ENCODE measurements at regions not wholly inside any gene's neighbourhood (a gene's known extent, or its start where the extent isn't known, plus 50 kb on each side); places are given as distances from the start of the nearest gene placed in this dataset.

- CTCF ChIA-PET, result no interaction called here
- no peaks in the 10 kb centered on the region for H3K27me3 Mint-ChIP-seq
These were observed 728.0 kb upstream of the TENM4 start for GRCh38 chr11:80168796-80169195.

GRCh38 chr11:80167766-80168165 lies 726.9 kb upstream of the TENM4 start:
- no peaks in the 10 kb centered on the region for H3K36me3 Mint-ChIP-seq
- H3K4me1 Mint-ChIP-seq, result no peaks in the 10 kb centered on the region
- no peaks in the 10 kb centered on the region for H3K27me3 Mint-ChIP-seq
- H3K4me3 Mint-ChIP-seq, result no peak overlapping the region
- peaks cover 13% of the 10 kb centered on the region for H3K9me3 Mint-ChIP-seq (ENCODE audit: low read depth)
- ATAC-seq (no peak), DNase-seq (no peak)
- H3K27ac Mint-ChIP-seq, result no peak overlapping the region
- CTCF ChIA-PET, result no interaction called here

More at GRCh38 chr11:80168796-80169195, 728.0 kb upstream of the TENM4 start:
- H3K36me3 Mint-ChIP-seq, result no peaks in the 10 kb centered on the region
- peaks cover 13% of the 10 kb centered on the region for H3K9me3 Mint-ChIP-seq (ENCODE audit: low read depth)
- DNase-seq (no peak), ATAC-seq (no peak)
- no peaks in the 10 kb centered on the region for H3K4me1 Mint-ChIP-seq
- no peak overlapping the region for H3K4me3 Mint-ChIP-seq
- no peak overlapping the region for H3K27ac Mint-ChIP-seq

GRCh38 chr11:80165744-80166143 lies 724.9 kb upstream of the TENM4 start:
- no peaks in the 10 kb centered on the region for H3K27me3 Mint-ChIP-seq

GRCh38 chr11:80163441-80163840 lies 722.6 kb upstream of the TENM4 start:
- no peaks in the 10 kb centered on the region for H3K27me3 Mint-ChIP-seq
- no peaks in the 10 kb centered on the region for H3K9me3 Mint-ChIP-seq (ENCODE audit: low read depth)
- H3K36me3 Mint-ChIP-seq, result no peaks in the 10 kb centered on the region
- ATAC-seq, result no peak
- no peak overlapping the region for H3K27ac Mint-ChIP-seq
- H3K4me3 Mint-ChIP-seq, result no peak overlapping the region
- CTCF ChIA-PET, result no interaction called here
- no peak for DNase-seq
- H3K4me1 Mint-ChIP-seq, result no peaks in the 10 kb centered on the region

More at GRCh38 chr11:80165744-80166143, 724.9 kb upstream of the TENM4 start:
- Mint-ChIP-seq H3K4me1 (no peaks in the 10 kb centered on the region), H3K4me3 (no peak overlapping the region), H3K36me3 (no peaks in the 10 kb centered on the region), H3K27ac (no peak overlapping the region), H3K9me3 (ENCODE audit: low read depth) (peaks cover 3% of the 10 kb centered on the region)
- DNase-seq, result no peak
- ATAC-seq, result no peak
- CTCF ChIA-PET, result no interaction called here

- Mint-ChIP-seq H3K9me3 (ENCODE audit: low read depth) (no peaks in the 10 kb centered on the region), H3K36me3 (no peaks in the 10 kb centered on the region), H3K27me3 (no peaks in the 10 kb centered on the region), H3K4me3 (no peak overlapping the region), H3K4me1 (no peaks in the 10 kb centered on the region), H3K27ac (no peak overlapping the region)
- no peak for DNase-seq
- CTCF ChIA-PET, result no interaction called here
- no peak for ATAC-seq
These were observed 722.2 kb upstream of the TENM4 start for GRCh38 chr11:80163011-80163410.

GRCh38 chr11:80162387-80162786 lies 721.6 kb upstream of the TENM4 start:
- ATAC-seq (no peak), DNase-seq (no peak)
- no peaks in the 10 kb centered on the region for H3K27me3 Mint-ChIP-seq
- H3K4me1 Mint-ChIP-seq, result no peaks in the 10 kb centered on the region
- no peak overlapping the region for H3K4me3 Mint-ChIP-seq
- no peak overlapping the region for H3K27ac Mint-ChIP-seq
- no peaks in the 10 kb centered on the region for H3K9me3 Mint-ChIP-seq (ENCODE audit: low read depth)
- H3K36me3 Mint-ChIP-seq, result no peaks in the 10 kb centered on the region
- CTCF ChIA-PET, result no interaction called here

- DNase-seq (no peak), ATAC-seq (no peak)
- H3K27me3 Mint-ChIP-seq, result no peaks in the 10 kb centered on the region
- H3K27ac Mint-ChIP-seq, result no peak overlapping the region
- no peaks in the 10 kb centered on the region for H3K36me3 Mint-ChIP-seq
- CTCF ChIA-PET, result no interaction called here
- no peaks in the 10 kb centered on the region for H3K4me1 Mint-ChIP-seq
- no peak overlapping the region for H3K4me3 Mint-ChIP-seq
- H3K9me3 Mint-ChIP-seq (ENCODE audit: low read depth), result no peaks in the 10 kb centered on the region
These were observed 716.6 kb upstream of the TENM4 start for GRCh38 chr11:80157447-80157846.

GRCh38 chr11:80156062-80156461 lies 715.2 kb upstream of the TENM4 start:
- ATAC-seq, result no peak
- Mint-ChIP-seq H3K9me3 (ENCODE audit: low read depth) (no peaks in the 10 kb centered on the region), H3K27me3 (no peaks in the 10 kb centered on the region), H3K4me3 (no peak overlapping the region), H3K36me3 (no peaks in the 10 kb centered on the region), H3K4me1 (no peaks in the 10 kb centered on the region), H3K27ac (no peak overlapping the region)
- CTCF ChIA-PET, result no interaction called here
- no peak for DNase-seq

- Mint-ChIP-seq H3K9me3 (ENCODE audit: low read depth) (no peaks in the 10 kb centered on the region), H3K36me3 (no peaks in the 10 kb centered on the region), H3K27ac (no peak overlapping the region), H3K4me1 (no peaks in the 10 kb centered on the region), H3K4me3 (no peak overlapping the region), H3K27me3 (no peaks in the 10 kb centered on the region)
- ATAC-seq (no peak), DNase-seq (no peak)
- CTCF ChIA-PET, result no interaction called here
These were observed 714.7 kb upstream of the TENM4 start for GRCh38 chr11:80155412-80156017.

- Mint-ChIP-seq H3K36me3 (no peaks in the 10 kb centered on the region), H3K27me3 (no peaks in the 10 kb centered on the region), H3K4me3 (no peak overlapping the region), H3K9me3 (ENCODE audit: low read depth) (no peaks in the 10 kb centered on the region), H3K4me1 (no peaks in the 10 kb centered on the region), H3K27ac (no peak overlapping the region)
- no peak for ATAC-seq
- CTCF ChIA-PET, result no interaction called here
- DNase-seq, result no peak
These were observed 705.4 kb upstream of the TENM4 start for GRCh38 chr11:80146232-80146631.

GRCh38 chr11:80144897-80145594 lies 704.2 kb upstream of the TENM4 start:
- H3K27ac Mint-ChIP-seq, result no peak overlapping the region

GRCh38 chr11:80136991-80137390 lies 696.2 kb upstream of the TENM4 start:
- no peaks in the 10 kb centered on the region for H3K27me3 Mint-ChIP-seq
- H3K36me3 Mint-ChIP-seq, result no peaks in the 10 kb centered on the region
- H3K9me3 Mint-ChIP-seq (ENCODE audit: low read depth), result peaks cover 5% of the 10 kb centered on the region
- H3K27ac Mint-ChIP-seq, result no peak overlapping the region
- H3K4me3 Mint-ChIP-seq, result no peak overlapping the region
- CTCF ChIA-PET, result no interaction called here
- ATAC-seq, result no peak
- no peaks in the 10 kb centered on the region for H3K4me1 Mint-ChIP-seq
- no peak for DNase-seq

More at GRCh38 chr11:80144897-80145594, 704.2 kb upstream of the TENM4 start:
- DNase-seq (no peak), ATAC-seq (no peak)
- Mint-ChIP-seq H3K27me3 (no peaks in the 10 kb centered on the region), H3K4me1 (no peaks in the 10 kb centered on the region), H3K9me3 (ENCODE audit: low read depth) (no peaks in the 10 kb centered on the region), H3K36me3 (no peaks in the 10 kb centered on the region), H3K4me3 (no peak overlapping the region)
- CTCF ChIA-PET, result no interaction called here

- ATAC-seq (no peak), DNase-seq (no peak)
- H3K27ac Mint-ChIP-seq, result no peak overlapping the region
- no peaks in the 10 kb centered on the region for H3K27me3 Mint-ChIP-seq
- H3K4me3 Mint-ChIP-seq, result no peak overlapping the region
- H3K9me3 Mint-ChIP-seq (ENCODE audit: low read depth), result peaks cover 4% of the 10 kb centered on the region
- CTCF ChIA-PET, result no interaction called here
- H3K4me1 Mint-ChIP-seq, result no peaks in the 10 kb centered on the region
- H3K36me3 Mint-ChIP-seq, result no peaks in the 10 kb centered on the region
These were observed 688.6 kb upstream of the TENM4 start for GRCh38 chr11:80129396-80129795.

- no peaks in the 10 kb centered on the region for H3K36me3 Mint-ChIP-seq
- H3K27ac Mint-ChIP-seq, result no peak overlapping the region
- no peaks in the 10 kb centered on the region for H3K27me3 Mint-ChIP-seq
- CTCF ChIA-PET, result no interaction called here
- DNase-seq (no peak), ATAC-seq (no peak)
- H3K9me3 Mint-ChIP-seq (ENCODE audit: low read depth), result peaks cover 10% of the 10 kb centered on the region
- H3K4me3 Mint-ChIP-seq, result no peak overlapping the region
- H3K4me1 Mint-ChIP-seq, result no peaks in the 10 kb centered on the region
These were observed 681.4 kb upstream of the TENM4 start for GRCh38 chr11:80122211-80122610.

Data from activated CD8-positive, alpha-beta memory T cell treated with anti-CD3 and anti-CD28 coated beads, Interleukin-2, amount 10 ng/mL, durations not matched to agents 7 days and 5 days (primary cell).